NCI-H2107 (cell line): ENCODE measurements at regions not wholly inside any gene's neighbourhood (a gene's known extent, or its start where the extent isn't known, plus 50 kb on each side); places are given as distances from the start of the nearest gene placed in this dataset.

Experiments used
- DNase-seq: peaks from one replicate; lab custom pipeline; 2025; lab: John Stamatoyannopoulos, UW

GRCh38 chr4:158007566-158007965 is 165.3 kb downstream of the GASK1B start:
- DNase-seq = no peak

GRCh38 chr4:158006990-158007389 is 165.8 kb downstream of the GASK1B start:
- DNase-seq = no peak

- DNase-seq = no peak
Observed at GRCh38 chr4:158005021-158005420, 167.8 kb downstream of the GASK1B start.

- no peak for DNase-seq
Observed at GRCh38 chr4:158004101-158004500, 168.7 kb downstream of the GASK1B start.

- no peak for DNase-seq
Observed at GRCh38 chr4:158003212-158003611, 169.6 kb downstream of the GASK1B start.

- DNase-seq = no peak
Observed at GRCh38 chr4:158002173-158002572, 170.7 kb downstream of the GASK1B start.

DNA sequence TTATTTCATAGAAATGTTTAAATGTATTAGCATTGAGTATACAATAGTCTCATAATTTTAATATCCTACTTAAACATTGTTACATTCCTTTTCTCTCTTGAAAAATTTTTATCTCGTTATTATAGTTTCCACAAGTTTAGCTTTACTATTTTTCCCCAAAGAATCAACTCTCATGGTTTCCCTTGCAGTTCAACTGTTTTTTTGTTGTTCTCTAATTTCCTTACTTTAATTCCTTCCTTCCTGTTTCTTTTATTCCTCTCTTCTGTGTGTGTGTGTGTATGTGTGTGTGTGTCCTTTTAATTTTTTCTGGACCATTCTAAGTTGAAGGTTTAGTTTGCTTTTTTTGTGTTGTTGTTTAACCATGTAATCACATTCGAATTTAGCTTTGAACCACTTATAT is 171.1 kb downstream of the GASK1B start:
- DNase-seq = no peak

GRCh38 chr4:157999723-158000122 is 173.1 kb downstream of the GASK1B start:
- DNase-seq = no peak

- DNase-seq = no peak
Observed at GRCh38 chr4:157997296-157997695, 175.5 kb downstream of the GASK1B start.

DNA sequence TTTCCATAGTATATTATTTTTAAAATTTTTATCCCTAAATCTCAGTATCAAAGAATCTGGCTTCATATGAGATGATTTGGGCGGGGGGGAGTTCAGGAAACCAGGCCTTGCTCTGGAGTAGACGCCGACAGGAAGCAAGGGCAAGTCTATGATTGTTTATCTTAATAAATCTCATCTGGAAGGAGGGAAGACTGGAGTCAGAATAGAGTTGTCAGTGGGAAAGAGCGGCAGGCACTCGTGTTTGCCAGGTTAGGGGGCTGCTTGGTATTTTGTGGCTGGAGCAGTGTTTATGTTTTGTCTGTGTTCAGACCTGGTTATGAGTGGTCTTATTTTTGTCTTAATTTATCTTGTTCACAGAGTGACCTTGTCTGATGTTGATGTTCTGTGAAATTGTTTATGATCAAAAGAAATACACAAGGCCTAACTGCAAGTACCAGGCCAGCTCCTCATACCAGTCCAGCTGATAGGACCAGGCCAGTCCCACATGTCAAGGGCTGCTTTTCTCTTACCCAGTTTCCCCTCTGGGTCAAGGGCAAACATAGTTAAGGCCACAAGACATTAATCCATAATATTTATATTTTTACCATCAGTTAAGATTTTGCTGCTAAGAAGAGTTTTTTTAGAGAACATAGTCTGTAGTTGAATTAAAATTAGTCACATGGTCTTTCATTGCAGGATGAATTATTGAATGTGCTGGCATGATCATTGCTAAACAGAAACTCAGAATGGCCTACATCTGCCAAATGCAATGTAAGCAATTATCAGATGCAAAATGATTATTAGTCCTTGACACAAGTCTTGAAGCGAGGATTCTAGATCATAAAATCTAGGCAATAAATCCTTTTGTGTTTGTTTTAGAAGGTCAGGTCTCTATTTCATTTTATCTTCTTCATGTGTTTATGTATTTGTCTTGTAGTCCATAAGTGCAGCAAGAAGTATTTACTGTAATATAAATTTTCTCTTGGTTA is 176.5 kb downstream of the GASK1B start:
- DNase-seq = no peak

DNA sequence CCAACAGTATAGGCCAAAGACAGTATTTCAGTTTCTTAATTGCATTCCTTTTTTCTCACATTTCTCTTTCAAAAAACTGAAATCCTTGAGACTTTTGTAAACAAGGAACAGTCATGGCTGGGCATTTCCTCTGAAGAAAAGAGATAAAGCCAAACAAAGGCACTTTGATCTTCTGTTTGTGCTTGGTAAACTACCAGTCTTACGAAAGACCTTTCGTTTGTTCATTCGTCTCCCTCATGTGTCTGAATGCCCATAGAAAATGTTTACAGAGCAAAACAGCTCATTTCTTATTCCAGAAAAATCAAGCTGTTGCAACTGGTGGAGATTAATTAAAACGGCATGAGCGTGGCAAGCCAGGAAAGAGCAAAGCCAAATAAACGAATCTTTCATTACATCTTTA is 178.0 kb downstream of the GASK1B start:
- DNase-seq = no peak

- DNase-seq = no peak
Observed at GRCh38 chr4:157992948-157993839, 179.6 kb downstream of the GASK1B start.

DNA sequence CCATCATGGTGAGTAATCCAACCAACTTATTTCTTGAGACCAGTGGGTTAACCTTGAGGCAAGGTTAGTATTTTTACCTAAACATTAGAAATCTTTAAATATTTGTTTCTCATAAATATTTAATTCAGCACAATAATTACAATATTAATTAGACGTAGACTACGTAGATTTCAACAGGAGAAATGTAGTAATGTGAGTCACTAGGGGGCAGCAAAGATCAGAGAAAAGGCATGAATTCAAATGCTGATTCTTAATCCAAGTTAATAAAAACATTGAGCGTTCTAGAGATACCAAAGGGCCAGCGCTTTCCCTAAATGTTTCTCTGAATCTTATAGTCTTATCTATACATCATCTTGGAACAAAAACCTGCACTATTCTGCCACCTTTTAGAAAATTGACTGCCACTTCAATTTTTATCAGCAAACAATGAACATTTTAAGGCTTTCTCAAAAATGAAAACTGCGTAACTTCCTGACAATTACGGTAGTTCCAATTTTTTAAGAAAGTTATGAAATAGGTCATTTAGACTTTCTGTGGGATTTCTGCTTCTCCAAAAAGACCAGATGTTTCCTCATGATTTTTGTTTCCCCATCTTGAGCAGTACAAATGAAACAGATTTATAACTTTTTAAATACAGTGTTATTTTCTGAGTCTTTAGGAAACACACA is 180.7 kb downstream of the GASK1B start:
- peak; percentile 3 for DNase-seq

DNA sequence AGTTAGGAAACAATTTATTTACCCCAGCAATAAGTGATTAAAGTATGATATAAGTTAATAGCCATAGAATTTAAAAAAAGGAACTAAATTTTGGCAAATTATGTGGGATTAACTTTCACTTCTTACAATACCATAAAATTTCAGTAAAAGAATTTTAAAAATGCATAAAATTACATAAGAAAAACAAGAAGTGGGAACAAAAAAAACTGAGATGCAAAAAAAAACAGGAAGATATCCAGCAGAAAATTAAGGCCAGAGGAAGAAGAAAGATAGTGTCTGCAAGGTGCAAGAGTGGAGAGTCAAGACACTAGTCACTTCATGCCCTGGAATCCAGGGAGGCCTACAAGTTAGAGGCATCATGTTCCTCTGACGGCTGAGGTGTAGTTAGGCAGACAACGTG is 184.2 kb downstream of the GASK1B start:
- DNase-seq = no peak

GRCh38 chr4:157984285-157984911 is 188.4 kb downstream of the GASK1B start:
- DNase-seq = no peak

- no peak for DNase-seq
Observed at GRCh38 chr4:157983300-157983699, 189.5 kb downstream of the GASK1B start.

GRCh38 chr4:157980158-157980557 is 192.7 kb downstream of the GASK1B start:
- no peak for DNase-seq

GRCh38 chr4:157978680-157979361 is 194.0 kb downstream of the GASK1B start:
- DNase-seq = no peak

DNA sequence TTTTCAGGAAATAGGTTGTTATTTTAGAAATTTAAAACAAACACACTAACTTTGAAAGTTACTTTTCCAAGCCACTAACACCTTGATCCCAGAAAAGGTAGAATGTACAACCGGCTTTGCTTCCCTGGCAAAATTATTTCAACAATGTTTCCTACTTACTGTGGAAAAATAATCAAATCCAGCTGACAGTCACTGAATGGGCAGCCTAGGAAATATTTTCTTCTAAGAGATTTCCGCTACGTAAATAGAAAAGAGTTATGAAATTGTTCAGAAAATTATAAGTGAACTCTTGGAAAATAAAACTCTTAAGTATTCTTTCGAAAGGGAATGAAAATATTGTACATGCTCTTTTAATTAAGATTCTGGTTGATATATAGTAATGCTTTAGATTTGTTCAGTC is 195.7 kb downstream of the GASK1B start:
- DNase-seq = no peak

- no peak for DNase-seq
Observed at GRCh38 chr4:157973297-157973696, 199.5 kb downstream of the GASK1B start.

DNA sequence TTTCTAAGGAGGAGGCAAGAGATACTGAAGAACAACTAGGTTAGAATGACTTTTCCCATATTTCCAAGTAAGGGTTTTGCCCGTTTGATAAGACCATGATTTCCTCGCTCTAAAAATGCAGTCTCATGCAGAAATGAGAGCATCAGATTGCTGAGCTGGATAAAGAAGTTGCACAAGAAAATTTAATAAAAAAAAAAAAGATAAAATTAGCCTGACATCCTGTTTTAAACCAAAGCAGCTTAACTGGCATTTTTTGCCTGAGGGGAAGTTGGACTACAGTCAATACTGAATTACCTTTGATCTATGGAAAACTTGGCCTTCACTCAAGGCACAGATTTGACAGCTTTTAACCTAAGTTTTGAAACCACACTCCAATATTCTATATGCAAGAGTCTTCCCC is 208.4 kb downstream of the GASK1B start:
- no peak for DNase-seq
